HEK293 (cell line): ENCODE measurements at regions not wholly inside any gene's neighbourhood (a gene's known extent, or its start where the extent isn't known, plus 50 kb on each side); places are given as distances from the start of the nearest gene placed in this dataset.

Experiments
- BCL11A ChIP-seq: fragments of 450-650 bp; formaldehyde crosslinking; IDR thresholded peaks from 2 replicates; pipeline ENCODE4 v1.5.1; 2016; ENCODE audit warnings: low read depth, missing biosample characterization, missing genetic modification characterization
- ZNF10 ChIP-seq: fragments of 450-650 bp; formaldehyde crosslinking; IDR thresholded peaks from 2 replicates; pipeline ENCODE4 v1.5.1; 2017; ENCODE audit warnings: missing biosample characterization, missing genetic modification characterization
- ZNF132 ChIP-seq: fragments of 450-650 bp; formaldehyde crosslinking; IDR thresholded peaks from 2 replicates; pipeline ENCODE4 v1.5.1; 2017; ENCODE audit warnings: missing biosample characterization, missing genetic modification characterization, borderline replicate concordance
- ZNF394 ChIP-seq: fragments of 450-650 bp; formaldehyde crosslinking; IDR thresholded peaks from 2 replicates; pipeline ENCODE4 v1.5.1; 2016; ENCODE audit warnings: missing biosample characterization, missing genetic modification characterization, mild to moderate bottlenecking, moderate library complexity, borderline replicate concordance
- ZNF433 ChIP-seq: fragments of 450-650 bp; formaldehyde crosslinking; IDR thresholded peaks from 2 replicates; pipeline ENCODE4 v1.5.1; 2016; ENCODE audit warnings: missing biosample characterization, missing genetic modification characterization, low read depth
- ZNF785 ChIP-seq: fragments of 450-650 bp; formaldehyde crosslinking; IDR thresholded peaks from 2 replicates; pipeline ENCODE4 v1.5.1; 2016; ENCODE audit warnings: missing biosample characterization, missing genetic modification characterization
- ZNF792 ChIP-seq: fragments of 450-650 bp; formaldehyde crosslinking; IDR thresholded peaks from 2 replicates; pipeline ENCODE4 v1.5.1; 2016; ENCODE audit warnings: missing biosample characterization, missing genetic modification characterization
- TF ChIP-seq, protein P1 (sequence below): fragments of 450-650 bp; formaldehyde crosslinking; IDR thresholded peaks from 2 replicates; pipeline ENCODE4 v1.5.1; 2016; ENCODE audit warnings: missing biosample characterization, missing genetic modification characterization

- TF ChIP-seq ZNF785 (tag by site-specific recombination) (no peak), ZNF433 (tag by site-specific recombination) (no peak), ZNF394 (tag by site-specific recombination) (no peak), ZNF792 (tag by site-specific recombination) (no peak), ZNF132 (tag by site-specific recombination) (no peak), ZNF10 (no peak), BCL11A (tag by site-specific recombination) (no peak)
- TF ChIP-seq, protein P1, sequence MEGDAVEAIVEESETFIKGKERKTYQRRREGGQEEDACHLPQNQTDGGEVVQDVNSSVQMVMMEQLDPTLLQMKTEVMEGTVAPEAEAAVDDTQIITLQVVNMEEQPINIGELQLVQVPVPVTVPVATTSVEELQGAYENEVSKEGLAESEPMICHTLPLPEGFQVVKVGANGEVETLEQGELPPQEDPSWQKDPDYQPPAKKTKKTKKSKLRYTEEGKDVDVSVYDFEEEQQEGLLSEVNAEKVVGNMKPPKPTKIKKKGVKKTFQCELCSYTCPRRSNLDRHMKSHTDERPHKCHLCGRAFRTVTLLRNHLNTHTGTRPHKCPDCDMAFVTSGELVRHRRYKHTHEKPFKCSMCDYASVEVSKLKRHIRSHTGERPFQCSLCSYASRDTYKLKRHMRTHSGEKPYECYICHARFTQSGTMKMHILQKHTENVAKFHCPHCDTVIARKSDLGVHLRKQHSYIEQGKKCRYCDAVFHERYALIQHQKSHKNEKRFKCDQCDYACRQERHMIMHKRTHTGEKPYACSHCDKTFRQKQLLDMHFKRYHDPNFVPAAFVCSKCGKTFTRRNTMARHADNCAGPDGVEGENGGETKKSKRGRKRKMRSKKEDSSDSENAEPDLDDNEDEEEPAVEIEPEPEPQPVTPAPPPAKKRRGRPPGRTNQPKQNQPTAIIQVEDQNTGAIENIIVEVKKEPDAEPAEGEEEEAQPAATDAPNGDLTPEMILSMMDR (tag by site-specific recombination) = peak; percentile 49; the same call in 1 of the 2 replicates
Measured at GRCh38 chr14:34324363-34324795, 137.7 kb downstream of the SPTSSA start.
